GM12878 (cell line): ENCODE measurements at regions not wholly inside any gene's neighbourhood (a gene's known extent, or its start where the extent isn't known, plus 50 kb on each side); places are given as distances from the start of the nearest gene placed in this dataset.

Experiments
- ATF3 ChIP-seq: IDR thresholded peaks from 2 replicates; pipeline ENCODE4 v1.6.1; 2011; ENCODE audit warnings: low read depth, mild to moderate bottlenecking, low read length, moderate library complexity, borderline replicate concordance; ENCODE audit errors: extremely low read depth
- CTCF ChIP-seq, 3 experiments: IDR thresholded peaks in 2 of 3; conservative IDR thresholded peaks in 1 of 3; 2 replicates each; pipeline ENCODE4 v1.5.1; 2011; ENCODE audit warnings: low read depth in 3 of 3, low read length in 3 of 3, mild to moderate bottlenecking in 3 of 3, control low read depth in 2 of 3, moderate library complexity in 2 of 3, inconsistent platforms in 1 of 3, mixed read lengths in 1 of 3; ENCODE audit not compliant: control insufficient read depth in 2 of 3, insufficient read depth in 1 of 3; ENCODE audit errors: extremely low read depth in 1 of 3
- RFX5 ChIP-seq: IDR thresholded peaks from 2 replicates; pipeline ENCODE4 v1.6.1; 2011; ENCODE audit warnings: low read depth, low read length, improper control_type of control experiment

- no peak for TF ChIP-seq RFX5
- no peak for TF ChIP-seq CTCF (IDR thresholded peaks at IDR 0.05 in 2 of 3, conservative IDR thresholded peaks at IDR 0.05 in 1 of 3; ENCODE audit: control insufficient read depth in 2 of 3, extremely low read depth in 1 of 3, insufficient read depth in 1 of 3, low read depth in 3 of 3, low read length in 3 of 3)
- no peak for TF ChIP-seq ATF3
Measured at GRCh38 chr22:49160261-49161001, 667.2 kb downstream of the BRD1 start.
